ENCODE measurements at regions not wholly inside any gene's neighbourhood (a gene's known extent, or its start where the extent isn't known, plus 50 kb on each side); places are given as distances from the start of the nearest gene placed in this dataset.

- Histone ChIP-seq H3K4me1 (ENCODE audit: insufficient read depth, low read length, severe bottlenecking) (no peaks in the 10 kb centered on the region), H4K20me1 (ENCODE audit: insufficient read depth, low read length) (no peaks in the 10 kb centered on the region), H3K9me3 (ENCODE audit: low read length) (no peaks in the 10 kb centered on the region), H3K36me3 (ENCODE audit: insufficient read depth, low read length) (no peaks in the 10 kb centered on the region), H3K27me3 (ENCODE audit: insufficient read depth, low read length) (no peaks in the 10 kb centered on the region), H3K4me3 (ENCODE audit: low read depth, low read length, poor library complexity, severe bottlenecking) (no peak overlapping the region), H3K79me2 (ENCODE audit: insufficient read depth, low read length) (no peaks in the 10 kb centered on the region), H3K4me2 (ENCODE audit: low read length) (no peak overlapping the region), H3K27ac (ENCODE audit: low read depth, low read length, poor library complexity, severe bottlenecking) (no peak overlapping the region), H3K9ac (ENCODE audit: low read length) (no peak overlapping the region), H2AFZ (ENCODE audit: low read length) (no peak overlapping the region), H3K9me2 (ENCODE audit: low read depth, low read length) (no peaks in the 10 kb centered on the region), H3F3A (ENCODE audit: insufficient read depth, low read length) (no peaks in the 10 kb centered on the region)
- TF ChIP-seq CTCF (IDR thresholded peaks at IDR 0.05; ENCODE audit: low read length) (no peak), EZH2 (IDR thresholded peaks at IDR 0.05; ENCODE audit: borderline replicate concordance, low read length) (no peak)
Measured at GRCh38 chr14:46279327-46279726, 372.3 kb downstream of the RPL10L start.

DNA sequence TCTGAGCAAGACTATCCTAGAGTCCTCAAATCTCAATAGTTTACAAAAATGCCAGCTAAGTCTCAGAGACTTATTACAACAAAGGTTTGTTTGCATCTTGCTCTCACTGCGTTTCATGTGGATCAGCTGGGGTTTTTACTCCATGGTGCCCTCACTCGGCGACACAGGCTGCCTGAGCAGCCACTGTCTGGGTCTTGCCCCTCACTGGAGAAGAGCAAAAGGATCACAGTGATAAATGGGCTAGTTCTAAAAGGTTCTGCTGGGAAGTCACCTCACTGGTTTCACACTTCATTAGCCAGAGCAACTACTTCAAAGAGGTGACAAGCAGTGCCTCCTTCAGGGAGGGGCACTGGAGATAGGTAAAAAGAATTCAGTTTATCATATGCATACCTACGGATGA lies 392.0 kb downstream of the RPL10L start:
- no peaks in the 10 kb centered on the region for H3K4me1 ChIP-seq (ENCODE audit: insufficient read depth, low read length, severe bottlenecking)
- no peak overlapping the region for H2AFZ ChIP-seq (ENCODE audit: low read length)
- TF ChIP-seq EZH2 (IDR thresholded peaks at IDR 0.05; ENCODE audit: borderline replicate concordance, low read length) (no peak), CTCF (IDR thresholded peaks at IDR 0.05; ENCODE audit: low read length) (peak; percentile 34; the same call in 1 of the 2 replicates)
- no peak overlapping the region for H3K9ac ChIP-seq (ENCODE audit: low read length)
- no peaks in the 10 kb centered on the region for H4K20me1 ChIP-seq (ENCODE audit: insufficient read depth, low read length)
- H3F3A ChIP-seq (ENCODE audit: insufficient read depth, low read length) = no peaks in the 10 kb centered on the region
- no peak overlapping the region for H3K27ac ChIP-seq (ENCODE audit: low read depth, low read length, poor library complexity, severe bottlenecking)
- H3K9me3 ChIP-seq (ENCODE audit: low read length) = no peaks in the 10 kb centered on the region
- no peaks in the 10 kb centered on the region for H3K79me2 ChIP-seq (ENCODE audit: insufficient read depth, low read length)
- no peak overlapping the region for H3K4me2 ChIP-seq (ENCODE audit: low read length)
- no peak overlapping the region for H3K4me3 ChIP-seq (ENCODE audit: low read depth, low read length, poor library complexity, severe bottlenecking)
- H3K36me3 ChIP-seq (ENCODE audit: insufficient read depth, low read length) = no peaks in the 10 kb centered on the region
- no peaks in the 10 kb centered on the region for H3K27me3 ChIP-seq (ENCODE audit: insufficient read depth, low read length)
- no peaks in the 10 kb centered on the region for H3K9me2 ChIP-seq (ENCODE audit: low read depth, low read length)

DNA sequence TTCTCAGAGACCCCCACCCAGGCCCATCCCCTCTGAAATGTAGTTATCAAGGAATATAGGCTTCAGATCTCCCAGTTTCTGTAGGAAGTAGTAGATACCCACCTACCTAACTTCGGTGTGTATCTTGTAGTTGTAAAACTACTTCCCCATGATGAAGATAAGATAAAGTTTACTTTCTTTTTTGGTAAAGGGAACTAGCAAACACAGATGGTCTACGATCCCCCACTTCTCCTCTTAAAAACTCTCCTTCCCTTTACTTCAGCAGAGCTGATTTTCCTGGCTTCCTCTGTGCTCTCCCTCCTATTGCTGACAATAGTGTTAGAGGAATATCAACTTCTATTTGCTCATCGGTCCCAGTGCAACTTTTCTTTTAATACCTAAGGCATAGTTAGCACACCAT lies 395.2 kb downstream of the RPL10L start:
- H3K27ac ChIP-seq (ENCODE audit: low read depth, low read length, poor library complexity, severe bottlenecking) = no peak overlapping the region
- TF ChIP-seq EZH2 (IDR thresholded peaks at IDR 0.05; ENCODE audit: borderline replicate concordance, low read length) (no peak), CTCF (IDR thresholded peaks at IDR 0.05; ENCODE audit: low read length) (no peak)

More for the DNA sequence above, 395.2 kb downstream of the RPL10L start:
- Histone ChIP-seq H4K20me1 (ENCODE audit: insufficient read depth, low read length) (no peaks in the 10 kb centered on the region), H3K27me3 (ENCODE audit: insufficient read depth, low read length) (no peaks in the 10 kb centered on the region), H3K4me3 (ENCODE audit: low read depth, low read length, poor library complexity, severe bottlenecking) (no peak overlapping the region), H3K36me3 (ENCODE audit: insufficient read depth, low read length) (no peaks in the 10 kb centered on the region), H2AFZ (ENCODE audit: low read length) (no peak overlapping the region), H3F3A (ENCODE audit: insufficient read depth, low read length) (no peaks in the 10 kb centered on the region), H3K9me2 (ENCODE audit: low read depth, low read length) (no peaks in the 10 kb centered on the region), H3K9ac (ENCODE audit: low read length) (no peak overlapping the region), H3K9me3 (ENCODE audit: low read length) (no peaks in the 10 kb centered on the region), H3K4me1 (ENCODE audit: insufficient read depth, low read length, severe bottlenecking) (no peaks in the 10 kb centered on the region), H3K4me2 (ENCODE audit: low read length) (no peak overlapping the region), H3K79me2 (ENCODE audit: insufficient read depth, low read length) (no peaks in the 10 kb centered on the region)

Data from OCI-LY1 (cell line).